Lung (tissue), 11 donors: ENCODE measurements at regions not wholly inside any gene's neighbourhood (a gene's known extent, or its start where the extent isn't known, plus 50 kb on each side); places are given as distances from the start of the nearest gene placed in this dataset.
"Not testable (repeated sequence)": the region's sequence is repeated elsewhere in the genome, so short reads cannot be mapped to it uniquely, and the experiment has no call there.

Experiments
- ATAC-seq: fragments of 200-7000 bp; cut with Tn5 transposase; one replicate; pipeline ENCODE4 v1.9.1; 2020; ENCODE audit warnings: moderate number of reproducible peaks; ENCODE audit not compliant: insufficient read depth, low FRiP score
- DNase-seq, 3 donors: peaks; one replicate each; pipeline ENCODE4 v3.0.0-alpha.2; 2013 to 2017
- H3K27ac ChIP-seq, 2 donors: one replicate each; pipeline ENCODE4 v1.5.1; 2013; ENCODE audit warnings: mild to moderate bottlenecking in 2 of 2, moderate library complexity in 2 of 2, control low read depth in 1 of 2, inconsistent platforms in 1 of 2, low read depth in 1 of 2, low read length in 1 of 2
- H3K27me3 ChIP-seq, 3 donors: one replicate each; pipeline ENCODE4 v1.5.1; 2013; ENCODE audit warnings: low read length in 2 of 3; ENCODE audit not compliant: control insufficient read depth in 3 of 3, insufficient read depth in 3 of 3
- H3K36me3 ChIP-seq, 4 donors: one replicate each; pipeline ENCODE4 v1.5.1; 2013; ENCODE audit warnings: low read length in 4 of 4, mild to moderate bottlenecking in 1 of 4, moderate library complexity in 1 of 4; ENCODE audit not compliant: control insufficient read depth in 4 of 4, insufficient read depth in 4 of 4
- H3K4me1 ChIP-seq, 5 donors: one replicate each; pipeline ENCODE4 v1.5.1; 2013; ENCODE audit warnings: low read length in 5 of 5, mild to moderate bottlenecking in 2 of 5, moderate library complexity in 1 of 5; ENCODE audit not compliant: control insufficient read depth in 5 of 5, insufficient read depth in 5 of 5
- H3K4me3 ChIP-seq: one replicate; pipeline ENCODE4 v1.5.1; 2013; ENCODE audit warnings: mild to moderate bottlenecking, control low read depth, moderate library complexity
- H3K9ac ChIP-seq, 2 donors: one replicate each; pipeline ENCODE4 v1.5.1; 2013; ENCODE audit warnings: low read length in 2 of 2, control low read depth in 1 of 2; ENCODE audit not compliant: insufficient read depth in 1 of 2
- H3K9me3 ChIP-seq, 4 donors: one replicate each; pipeline ENCODE4 v1.5.1; 2013; ENCODE audit warnings: low read length in 3 of 4, mild to moderate bottlenecking in 1 of 4, moderate library complexity in 1 of 4; ENCODE audit not compliant: control insufficient read depth in 4 of 4, insufficient read depth in 3 of 4
- CTCF ChIP-seq: IDR thresholded peaks from 2 replicates; pipeline ENCODE4 v1.5.1; 2012; ENCODE audit warnings: mild to moderate bottlenecking; ENCODE audit errors: control extremely low read depth, extremely low read depth
- WGBS, 2 donors: extraction: QIAGEN DNeasy Blood & Tissue Kit; methylation state at CpG; one replicate each; pipeline ENCODE4 v1.1.7; 2013; 5-methylcytosine and 5-hydroxymethylcytosine counted together
- donor health status: control.
- donor health status: control.
- donor health status: Bipolar disorder and iron deficiency.
- donor health status: healthy.
- donor health status: DM: yes; HTN: yes; CAD: no.

- no peak for DNase-seq
- TF ChIP-seq CTCF = no peak
- no peak overlapping the region for H3K4me3 ChIP-seq
- H3K36me3 ChIP-seq = no peaks in the 10 kb centered on the region
- peaks cover 0 to 7% (median 5%) of the 10 kb centered on the region in 4 donors for H3K9me3 ChIP-seq
- H3K27ac ChIP-seq = no peak overlapping the region
- WGBS, 2 donors = 89 to 97% methylated on average over 1 of the region's 1 CpG
- no peaks in the 10 kb centered on the region for H3K27me3 ChIP-seq
- H3K4me1 ChIP-seq = no peaks in the 10 kb centered on the region
- no peak for ATAC-seq
- no peak overlapping the region for H3K9ac ChIP-seq
These were observed 448.3 kb downstream of the SOX11 start for GRCh38 chr2:6140509-6140908.

DNA sequence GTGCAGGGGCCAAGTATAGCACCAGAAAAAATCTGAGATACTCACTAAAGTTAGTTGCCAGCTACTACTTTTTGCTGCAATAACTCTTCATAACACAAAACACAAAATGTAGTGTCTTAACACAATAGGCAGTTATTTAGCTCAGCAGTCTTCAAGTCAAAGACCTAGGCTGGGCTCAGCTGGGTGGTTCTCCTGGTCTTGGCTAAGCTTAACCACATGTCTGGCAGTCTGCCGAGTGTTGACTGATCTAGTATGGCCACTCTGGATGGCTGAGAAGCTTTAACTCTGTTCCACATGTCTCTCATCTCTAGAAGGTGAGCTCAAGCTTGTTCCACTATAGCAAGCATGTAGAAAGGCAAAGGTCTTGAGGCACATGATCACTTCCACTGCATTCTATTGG lies 451.6 kb downstream of the SOX11 start:
- no peaks in the 10 kb centered on the region for H3K4me1 ChIP-seq
- ATAC-seq (no peak), DNase-seq (no peak)
- H3K36me3 ChIP-seq = no peaks in the 10 kb centered on the region
- WGBS, 2 donors = 80 to 87% methylated on average over 1 of the region's 1 CpG
- H3K9me3 ChIP-seq = peaks cover 0 to 7% (median 5%) of the 10 kb centered on the region in 4 donors
- TF ChIP-seq CTCF = no peak
- no peak overlapping the region for H3K4me3 ChIP-seq
- H3K9ac ChIP-seq = no peak overlapping the region
- H3K27me3 ChIP-seq = no peaks in the 10 kb centered on the region
- H3K27ac ChIP-seq = no peak overlapping the region

DNA sequence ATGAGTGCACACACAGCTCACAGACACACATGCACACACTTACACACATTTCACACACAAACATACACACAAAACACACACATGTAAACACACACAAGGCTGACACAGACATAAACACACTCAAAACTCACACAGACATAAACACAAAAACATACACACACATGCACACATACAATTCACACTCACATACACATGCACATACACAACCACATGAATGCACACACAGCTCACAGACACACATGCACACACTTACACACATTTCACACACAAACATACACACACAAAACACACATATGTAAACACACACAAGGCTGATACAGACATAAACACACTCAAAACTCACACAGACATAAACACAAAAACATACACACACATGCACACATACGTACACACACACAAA lies 455.0 kb downstream of the SOX11 start:
- H3K4me3 ChIP-seq, DNase-seq, H3K27ac ChIP-seq, H3K4me1 ChIP-seq, H3K27me3 ChIP-seq, ATAC-seq, H3K9me3 ChIP-seq, H3K9ac ChIP-seq, H3K36me3 ChIP-seq: not testable (repeated sequence)
- 89 to 96% methylated on average over 1 of the region's 1 CpG for WGBS, 2 donors

- ATAC-seq (no peak), DNase-seq (no peak)
- Histone ChIP-seq H3K9me3 (peaks cover 0 to 3% (median under 1%) of the 10 kb centered on the region in 4 donors), H3K9ac (no peak overlapping the region), H3K36me3 (no peaks in the 10 kb centered on the region), H3K27me3 (no peaks in the 10 kb centered on the region), H3K27ac (no peak overlapping the region), H3K4me3 (no peak overlapping the region), H3K4me1 (no peaks in the 10 kb centered on the region)
- WGBS, 2 donors = 88 to 98% methylated on average over 1 of the region's 1 CpG
- TF ChIP-seq CTCF = no peak
These were observed 456.7 kb downstream of the SOX11 start for GRCh38 chr2:6148882-6149281.
